GM10266 (cell line): ENCODE measurements at regions not wholly inside any gene's neighbourhood (a gene's known extent, or its start where the extent isn't known, plus 50 kb on each side); places are given as distances from the start of the nearest gene placed in this dataset.

ENCODE experiments used
- DNase-seq: peaks from one replicate; pipeline ENCODE4 v3.0.0; 2012; ENCODE audit errors: extremely low spot score
- TF ChIP-seq, protein P1 (sequence below): IDR thresholded peaks from 2 replicates; pipeline ENCODE4 v1.5.1; 2012; ENCODE audit warnings: mild to moderate bottlenecking, low read depth; ENCODE audit not compliant: control insufficient read depth, insufficient read depth; ENCODE audit errors: missing control alignments

DNA sequence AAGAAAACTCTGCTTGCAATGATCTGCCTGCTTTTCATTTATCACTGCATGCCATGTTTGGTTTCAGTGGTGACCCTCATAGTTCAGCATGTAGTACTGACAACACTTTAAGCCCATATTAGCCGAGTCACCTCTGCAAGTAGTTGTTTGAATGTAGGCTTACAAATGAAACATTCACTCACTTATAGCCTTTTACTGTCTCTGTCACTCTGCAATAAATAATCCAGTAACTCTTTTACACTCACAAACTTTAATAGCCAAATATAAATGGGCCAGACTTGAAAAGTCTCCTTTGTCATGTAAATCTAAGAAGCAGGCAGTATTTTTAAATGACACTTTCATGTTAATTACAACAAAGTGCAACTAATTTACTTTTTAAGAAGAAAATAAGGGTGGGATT is 1460.0 kb upstream of the ADGRB3 start:
- TF ChIP-seq, protein P1, sequence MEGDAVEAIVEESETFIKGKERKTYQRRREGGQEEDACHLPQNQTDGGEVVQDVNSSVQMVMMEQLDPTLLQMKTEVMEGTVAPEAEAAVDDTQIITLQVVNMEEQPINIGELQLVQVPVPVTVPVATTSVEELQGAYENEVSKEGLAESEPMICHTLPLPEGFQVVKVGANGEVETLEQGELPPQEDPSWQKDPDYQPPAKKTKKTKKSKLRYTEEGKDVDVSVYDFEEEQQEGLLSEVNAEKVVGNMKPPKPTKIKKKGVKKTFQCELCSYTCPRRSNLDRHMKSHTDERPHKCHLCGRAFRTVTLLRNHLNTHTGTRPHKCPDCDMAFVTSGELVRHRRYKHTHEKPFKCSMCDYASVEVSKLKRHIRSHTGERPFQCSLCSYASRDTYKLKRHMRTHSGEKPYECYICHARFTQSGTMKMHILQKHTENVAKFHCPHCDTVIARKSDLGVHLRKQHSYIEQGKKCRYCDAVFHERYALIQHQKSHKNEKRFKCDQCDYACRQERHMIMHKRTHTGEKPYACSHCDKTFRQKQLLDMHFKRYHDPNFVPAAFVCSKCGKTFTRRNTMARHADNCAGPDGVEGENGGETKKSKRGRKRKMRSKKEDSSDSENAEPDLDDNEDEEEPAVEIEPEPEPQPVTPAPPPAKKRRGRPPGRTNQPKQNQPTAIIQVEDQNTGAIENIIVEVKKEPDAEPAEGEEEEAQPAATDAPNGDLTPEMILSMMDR = no peak

DNA sequence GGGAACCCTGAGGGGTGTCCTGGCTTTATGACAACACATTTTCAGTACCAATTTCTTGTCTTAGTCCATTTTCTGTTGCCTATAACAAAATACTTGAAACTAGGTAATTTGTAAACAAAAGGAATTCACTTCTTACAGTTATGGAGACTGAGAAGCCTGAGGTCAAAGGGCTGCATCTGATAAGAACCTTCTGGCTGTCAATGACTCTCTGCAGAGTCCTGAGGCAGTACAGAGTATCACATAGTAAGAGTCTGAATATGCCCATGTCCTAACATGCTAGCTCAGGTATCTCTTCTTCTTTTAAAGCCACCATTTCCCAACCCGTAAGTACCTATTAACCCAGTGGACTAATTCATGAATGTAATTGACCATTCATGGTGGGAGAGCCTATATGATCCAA is 1458.6 kb upstream of the EYS start:
- DNase-seq = no peak
- TF ChIP-seq, protein P1 = no peak

More for the DNA sequence above, 1460.0 kb upstream of the ADGRB3 start:
- DNase-seq = no peak

DNA sequence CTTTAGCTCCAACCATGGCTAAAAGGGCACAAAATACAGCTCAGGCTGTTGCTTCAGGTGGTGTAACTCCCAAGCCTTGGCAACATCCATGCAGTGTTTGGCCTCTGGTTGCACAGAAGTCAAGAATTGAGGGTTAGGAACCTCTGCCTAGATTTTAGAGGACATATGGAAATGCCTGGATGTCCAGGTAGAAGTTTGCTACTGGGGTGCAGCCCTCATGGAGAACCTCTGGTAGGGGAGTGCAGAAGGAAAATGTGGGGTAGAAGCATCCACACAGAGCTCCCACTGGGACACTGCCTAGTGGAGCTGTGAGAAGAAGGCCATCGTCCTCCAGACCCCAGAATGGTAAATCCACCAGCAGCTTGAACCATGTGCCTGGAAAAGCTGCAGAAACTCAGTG is 1453.8 kb upstream of the EYS start:
- TF ChIP-seq, protein P1 = no peak
- no peak for DNase-seq

DNA sequence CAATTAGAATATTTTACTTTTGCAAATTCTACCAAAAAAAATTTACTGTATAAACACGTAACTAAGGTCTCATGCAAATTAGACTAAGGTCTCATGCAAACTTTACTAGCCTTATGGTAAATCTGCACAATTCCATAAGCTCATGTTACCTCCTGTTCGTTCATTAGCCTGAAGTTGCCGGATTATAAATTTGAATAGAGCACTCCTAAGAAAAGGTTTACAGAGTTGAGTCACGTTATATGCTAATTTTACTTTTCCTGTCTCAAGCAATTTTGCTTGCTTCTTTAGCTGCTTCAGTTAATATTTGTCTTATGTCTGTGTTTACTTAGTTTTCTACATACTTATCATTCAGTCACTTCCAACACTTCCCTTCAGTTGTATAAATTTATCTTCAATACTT is 1434.0 kb upstream of the EYS start:
- TF ChIP-seq, protein P1 = no peak
- DNase-seq = no peak

DNA sequence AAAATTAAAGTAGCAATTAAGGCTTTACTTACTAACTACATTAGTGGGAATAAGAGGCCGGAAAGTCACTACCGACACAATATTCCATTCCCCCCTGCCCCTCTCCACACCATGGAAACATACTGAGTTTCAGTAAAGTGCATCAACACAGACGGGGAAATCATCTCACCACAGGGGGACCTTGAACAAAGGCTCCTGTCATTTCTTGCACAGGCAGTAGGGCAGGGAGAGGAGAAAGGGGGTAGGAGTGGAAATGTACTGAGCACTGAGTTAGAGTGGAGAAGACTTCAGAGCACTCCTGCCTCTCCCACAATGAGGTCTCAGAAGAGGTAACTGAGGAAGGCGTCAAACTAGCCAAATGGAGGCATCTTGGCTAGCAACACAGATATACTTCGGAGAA is 1426.9 kb upstream of the EYS start:
- TF ChIP-seq, protein P1 = no peak
- DNase-seq = no peak

DNA sequence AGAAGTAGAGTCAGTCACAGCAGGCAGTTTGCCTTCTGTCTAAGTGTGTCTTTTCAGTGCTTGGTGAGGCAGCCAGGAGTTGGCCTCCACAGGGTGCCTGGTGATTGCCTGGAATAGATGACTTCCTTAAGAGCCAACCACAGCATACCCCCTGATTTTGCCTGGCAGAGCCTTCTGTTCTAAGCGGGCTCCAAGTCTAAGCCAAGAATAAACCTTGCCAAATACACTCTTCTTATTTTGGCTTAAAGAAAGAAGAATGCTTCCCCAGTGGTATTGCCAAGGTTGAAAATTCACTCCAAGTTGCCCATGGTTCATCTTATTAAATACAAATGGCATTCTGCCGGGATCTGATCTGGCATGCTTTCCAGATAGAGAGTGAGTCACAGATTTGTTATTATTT is 1424.8 kb upstream of the EYS start:
- TF ChIP-seq, protein P1 = no peak
- DNase-seq = no peak

DNA sequence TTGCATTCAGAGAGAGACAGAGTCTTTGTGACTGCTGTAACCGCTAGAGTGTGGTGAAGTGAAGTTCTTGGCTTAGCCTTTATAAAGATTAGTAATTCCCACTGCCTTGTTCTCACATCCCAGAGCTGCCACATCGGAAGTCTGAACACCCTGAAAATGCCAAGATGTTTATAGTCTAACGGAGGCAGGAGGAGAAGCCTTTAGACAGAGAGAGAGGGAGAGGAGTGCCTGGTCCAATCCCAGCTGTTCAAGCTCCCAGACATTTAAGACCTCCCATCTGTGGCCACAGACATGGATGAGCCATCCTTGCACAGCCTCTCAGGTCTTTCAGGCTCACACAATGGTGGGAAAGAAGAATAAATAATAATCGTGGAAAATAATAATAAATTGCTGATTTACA is 1422.8 kb upstream of the EYS start:
- DNase-seq = no peak
- TF ChIP-seq, protein P1 = no peak
